GM21367 (cell line): ENCODE measurements at regions not wholly inside any gene's neighbourhood (a gene's known extent, or its start where the extent isn't known, plus 50 kb on each side); places are given as distances from the start of the nearest gene placed in this dataset.
"Not testable (repeated sequence)": the region's sequence is repeated elsewhere in the genome, so short reads cannot be mapped to it uniquely, and the experiment has no call there.

Experiments
- ATAC-seq: cut with Tn5 transposase; IDR thresholded peaks from one replicate; pipeline ENCODE4 v1.9.1; 2021; ENCODE audit not compliant: unreplicated experiment

DNA sequence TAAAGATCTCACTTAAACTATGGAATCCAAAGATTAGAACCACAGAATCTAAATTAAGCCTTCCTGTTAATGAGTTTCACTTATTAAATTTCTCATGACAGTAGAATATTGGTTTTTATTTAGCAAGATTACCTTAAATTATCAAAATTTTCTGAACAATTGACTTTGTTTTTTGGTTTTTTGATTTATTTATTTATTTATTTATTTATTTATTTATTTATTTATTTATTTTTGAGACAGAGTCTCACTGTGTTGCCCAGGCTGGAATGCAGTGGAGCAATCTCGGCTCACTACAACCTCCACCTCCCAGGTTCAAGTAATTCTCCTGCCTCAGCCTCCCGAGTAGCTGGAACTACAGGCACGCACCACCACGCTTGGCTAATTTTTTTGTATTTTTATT is 538.6 kb downstream of the AMY1C start:
- not testable (repeated sequence) for ATAC-seq

DNA sequence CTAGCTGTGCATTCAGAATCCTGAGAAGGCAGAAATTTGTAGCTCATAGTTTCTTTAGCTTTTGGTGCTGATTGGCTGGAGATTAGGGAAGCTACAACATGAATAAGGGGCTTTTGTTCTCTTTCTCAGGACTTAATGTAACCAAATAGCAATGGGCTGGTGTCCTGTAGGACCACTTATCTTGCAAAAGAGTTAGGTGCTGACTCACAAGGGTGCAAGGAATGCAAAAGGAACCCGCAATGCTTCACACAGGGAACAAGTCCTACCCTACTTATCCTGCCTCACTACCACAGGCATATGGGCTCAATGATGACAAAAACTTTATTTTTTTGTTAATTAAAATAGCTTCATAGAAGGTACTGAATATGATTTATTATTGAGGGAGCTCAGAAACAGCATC is 541.5 kb downstream of the AMY1C start:
- no peak for ATAC-seq

DNA sequence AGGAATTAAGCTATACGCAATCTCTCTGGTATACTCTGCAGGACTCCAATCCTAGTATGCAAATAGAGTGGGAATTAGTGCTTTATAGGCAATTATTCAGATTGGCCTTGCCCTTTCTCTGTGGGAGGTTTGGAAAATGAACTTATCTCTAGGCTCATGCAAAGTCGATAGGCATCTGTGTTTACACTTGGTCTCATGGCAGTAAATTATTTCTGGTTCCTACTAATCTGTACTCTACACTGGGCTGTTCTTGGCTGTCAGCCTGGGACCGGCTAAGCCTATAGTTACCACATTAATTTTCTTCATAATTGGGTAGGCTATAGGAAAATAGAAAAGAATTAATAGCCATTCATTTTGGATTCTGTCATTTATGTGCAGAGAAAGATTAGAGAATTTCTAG is 544.6 kb downstream of the AMY1C start:
- ATAC-seq: no peak

DNA sequence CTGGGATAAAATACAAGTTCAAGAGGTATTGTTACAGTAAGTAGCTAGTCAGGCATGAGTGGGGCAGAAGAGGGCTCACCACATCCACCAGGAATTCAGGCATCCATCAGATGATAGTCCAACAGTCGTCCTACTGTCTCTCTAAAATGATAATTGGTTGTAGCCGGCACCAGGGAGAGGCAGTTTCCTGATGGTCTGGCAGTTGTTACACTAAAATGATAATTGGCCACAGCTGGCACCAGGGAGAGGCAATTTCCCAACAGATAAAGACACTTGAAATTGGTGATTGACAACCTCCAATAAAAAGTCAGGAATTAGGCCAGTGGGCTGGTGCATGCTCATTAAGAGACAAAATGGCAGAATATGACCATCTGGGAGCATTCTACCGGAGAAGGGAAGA is 545.8 kb downstream of the AMY1C start:
- ATAC-seq: no peak

DNA sequence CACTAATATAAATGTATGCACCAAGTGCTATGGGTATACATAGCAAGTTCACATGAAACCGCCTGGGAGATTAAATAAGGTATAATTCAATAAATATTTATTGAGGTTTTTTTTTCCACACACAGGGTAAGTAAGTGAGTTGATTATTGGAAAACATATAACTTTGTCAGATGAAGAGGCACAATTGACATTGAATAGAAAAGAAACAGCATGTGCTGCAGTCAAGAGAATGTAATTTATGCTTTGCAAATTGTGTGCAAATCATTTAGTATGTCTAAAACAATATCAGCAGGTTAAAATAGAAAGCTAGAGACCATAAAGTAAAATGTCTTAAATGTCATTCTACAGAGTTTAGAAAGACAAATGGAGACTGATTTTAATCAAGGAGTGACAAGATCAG is 560.0 kb downstream of the AMY1C start:
- ATAC-seq: no peak

DNA sequence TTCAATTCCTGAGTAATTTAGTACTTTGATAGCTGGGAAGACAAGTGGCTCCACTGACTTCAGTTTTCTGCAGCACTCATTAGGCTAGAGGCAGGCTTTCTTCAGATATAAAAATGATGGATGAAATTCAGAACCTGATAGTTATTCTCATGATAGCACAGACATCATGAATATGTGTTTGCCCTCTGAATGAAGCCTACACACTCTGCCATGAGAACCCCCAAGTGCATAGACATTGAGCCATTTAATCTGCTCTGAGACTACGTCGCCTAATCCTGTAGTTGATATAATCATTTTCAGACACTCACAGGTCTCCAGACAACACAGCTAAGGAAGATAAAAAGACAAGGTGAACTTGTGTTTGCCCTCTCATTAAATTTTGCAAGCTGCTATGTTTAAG is 566.1 kb downstream of the AMY1C start:
- no peak for ATAC-seq

DNA sequence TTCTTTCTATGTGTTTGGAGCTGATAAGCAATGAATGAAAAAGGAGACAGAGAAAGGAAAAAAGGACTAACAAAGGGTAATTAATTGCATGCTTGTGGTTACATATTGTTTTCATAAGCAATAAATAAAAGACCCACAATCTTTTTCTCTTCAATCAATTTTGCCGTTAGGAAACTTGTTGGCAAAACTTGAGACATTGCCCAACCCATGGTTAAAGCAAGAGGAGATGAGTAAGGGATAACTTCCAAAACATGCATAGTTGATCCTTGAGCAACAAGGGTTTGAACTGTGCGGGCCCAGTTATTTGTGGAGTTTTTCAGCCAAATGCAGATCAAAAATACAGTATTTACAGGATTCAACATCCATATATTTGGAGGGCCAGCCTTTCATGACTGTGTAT is 572.4 kb downstream of the AMY1C start:
- no peak for ATAC-seq

DNA sequence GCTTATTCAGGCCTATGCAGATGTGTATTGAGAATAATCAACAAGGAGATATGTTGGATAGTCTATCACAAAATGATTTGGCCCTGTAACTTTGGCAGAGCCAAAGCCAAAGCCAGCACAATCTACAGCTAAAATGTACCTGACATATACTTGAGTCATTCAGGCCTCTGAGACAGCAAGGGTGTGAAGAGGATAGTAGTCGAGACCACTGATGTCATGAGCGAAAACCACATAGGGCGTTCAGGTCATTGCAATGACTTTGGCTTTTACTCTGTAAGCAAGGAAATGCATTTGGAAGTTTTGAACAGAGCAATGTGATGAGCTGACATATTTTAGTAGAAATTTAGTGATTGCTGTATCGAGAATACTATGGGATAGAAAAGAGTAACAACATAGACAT is 579.6 kb downstream of the AMY1C start:
- no peak for ATAC-seq

DNA sequence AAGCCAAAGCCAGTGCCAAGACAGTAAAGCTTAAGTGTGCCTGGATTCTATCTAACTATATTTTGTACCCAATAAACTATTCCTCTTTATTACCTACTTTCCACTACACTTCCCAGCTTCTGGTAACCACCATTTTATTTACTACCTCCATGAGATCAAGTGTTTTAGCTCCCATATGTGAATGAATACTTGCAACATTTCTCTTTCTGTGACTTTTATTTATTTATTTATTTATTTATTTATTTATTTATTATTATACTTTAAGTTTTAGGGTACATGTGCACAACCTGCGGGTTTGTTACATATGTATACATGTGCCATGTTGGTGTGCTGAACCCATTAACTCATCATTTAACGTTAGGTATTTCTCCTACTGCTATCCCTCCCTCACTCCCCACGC is 582.1 kb downstream of the AMY1C start:
- ATAC-seq: no peak

DNA sequence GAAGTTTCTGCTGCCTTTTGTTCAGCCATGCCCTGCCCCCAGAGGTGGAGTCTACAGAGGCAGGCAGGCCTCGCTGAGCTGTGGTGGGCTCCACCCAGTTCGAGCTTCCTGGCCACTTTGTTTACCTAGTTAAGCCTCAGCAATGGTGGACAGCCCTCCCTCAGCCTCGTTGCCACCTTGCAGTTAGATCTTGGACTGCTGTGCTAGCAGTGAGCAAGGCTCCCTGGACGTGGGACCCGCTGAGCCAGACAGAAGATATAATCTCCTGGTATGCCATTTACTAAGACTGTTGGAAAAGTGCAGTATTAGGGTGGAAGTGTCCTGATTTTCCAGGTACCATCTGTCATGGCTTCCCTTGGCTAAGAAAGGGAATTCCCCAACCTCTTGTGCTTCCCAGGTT is 588.2 kb downstream of the AMY1C start:
- not testable (repeated sequence) for ATAC-seq

DNA sequence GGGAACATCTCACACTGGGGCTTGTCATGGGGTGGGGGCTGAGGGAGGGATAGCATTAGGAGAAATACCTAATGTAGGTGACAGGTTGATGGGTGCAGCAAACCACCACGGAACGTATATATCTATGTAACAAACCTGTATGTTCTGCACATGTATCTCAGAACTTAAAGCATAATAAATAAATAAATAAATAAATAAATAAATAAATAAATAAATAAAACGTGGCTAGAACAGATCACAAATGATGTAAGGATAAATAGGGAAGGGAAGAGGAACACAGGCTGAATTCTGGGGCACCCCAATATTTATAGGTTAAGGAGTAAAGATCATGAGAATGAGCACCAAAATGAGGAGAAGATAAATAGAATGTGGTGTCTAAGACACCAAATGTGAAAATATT is 592.2 kb downstream of the AMY1C start:
- no peak for ATAC-seq

DNA sequence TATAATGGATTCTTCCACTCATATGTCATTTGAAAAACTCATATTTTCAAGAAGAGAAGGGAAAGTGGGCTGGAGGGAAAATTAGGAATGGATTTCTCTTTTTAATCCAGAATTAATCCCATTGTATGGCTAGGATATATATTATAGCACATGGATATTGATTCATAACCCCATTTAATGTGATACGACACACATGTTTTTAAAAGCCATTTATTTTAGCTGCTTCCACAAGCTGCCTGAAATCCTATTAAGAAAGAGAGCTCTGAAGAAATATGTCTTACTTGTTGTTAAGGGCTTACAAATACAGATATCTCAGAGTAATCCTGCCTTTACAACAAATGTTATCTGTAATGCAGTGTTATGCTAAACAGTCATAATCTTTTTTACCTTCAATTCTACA is 598.6 kb downstream of the AMY1C start:
- ATAC-seq: no peak

DNA sequence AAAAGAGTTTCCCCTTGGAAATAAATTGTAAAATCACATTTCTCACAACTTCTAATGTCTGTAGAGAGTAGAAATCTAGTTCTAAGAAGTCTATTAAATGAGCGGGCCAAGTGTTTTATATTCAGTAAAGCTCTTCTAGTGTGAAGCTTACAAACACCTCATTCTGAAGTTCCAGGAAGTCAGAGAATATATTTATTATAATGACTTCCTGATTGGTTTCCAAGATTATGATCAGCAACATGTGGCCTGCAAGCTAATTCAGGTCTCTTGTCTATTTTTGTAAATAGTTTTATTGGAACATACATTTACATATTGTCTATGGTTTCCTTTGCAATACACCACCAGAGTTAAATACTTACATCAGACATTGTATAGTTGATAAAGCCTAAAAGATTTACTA is 603.9 kb downstream of the AMY1C start:
- ATAC-seq: no peak

DNA sequence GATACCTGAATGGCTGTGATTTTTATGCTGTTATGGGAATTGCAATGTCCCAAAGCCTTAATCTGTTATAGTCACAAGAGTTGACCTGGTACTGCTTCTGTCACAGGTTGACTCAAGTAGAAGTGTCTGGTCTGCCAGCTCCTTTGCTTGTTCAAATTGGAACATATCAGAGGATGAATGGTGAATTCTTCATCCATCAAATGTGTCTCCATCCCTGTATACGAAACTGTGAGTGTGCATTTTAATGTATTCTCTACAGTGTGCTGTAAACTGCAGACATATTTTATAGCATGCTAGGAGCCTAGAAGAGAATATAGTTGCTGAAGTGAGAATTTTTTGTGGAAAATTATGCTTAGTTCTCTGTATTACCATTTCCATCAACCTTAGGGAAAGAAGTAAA is 608.4 kb downstream of the AMY1C start:
- ATAC-seq: no peak

DNA sequence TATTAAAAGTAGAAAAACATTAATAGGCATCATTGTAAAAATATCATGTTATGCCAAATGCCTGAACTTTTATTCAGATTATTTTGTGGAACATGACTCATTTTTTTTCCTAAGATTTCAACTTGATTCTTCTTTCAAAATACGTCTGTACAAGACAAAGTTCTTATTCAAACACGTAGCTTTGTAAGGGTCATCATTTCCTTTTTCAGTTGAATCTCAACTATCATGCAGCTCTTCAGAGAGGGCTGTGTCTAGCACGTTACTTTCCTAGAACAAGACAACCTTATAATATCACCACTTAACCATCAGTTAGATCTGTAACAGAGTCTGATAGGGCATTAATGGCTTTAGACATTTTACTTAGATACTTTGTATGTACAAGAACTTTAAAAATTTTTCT is 608.9 kb downstream of the AMY1C start:
- ATAC-seq: no peak

DNA sequence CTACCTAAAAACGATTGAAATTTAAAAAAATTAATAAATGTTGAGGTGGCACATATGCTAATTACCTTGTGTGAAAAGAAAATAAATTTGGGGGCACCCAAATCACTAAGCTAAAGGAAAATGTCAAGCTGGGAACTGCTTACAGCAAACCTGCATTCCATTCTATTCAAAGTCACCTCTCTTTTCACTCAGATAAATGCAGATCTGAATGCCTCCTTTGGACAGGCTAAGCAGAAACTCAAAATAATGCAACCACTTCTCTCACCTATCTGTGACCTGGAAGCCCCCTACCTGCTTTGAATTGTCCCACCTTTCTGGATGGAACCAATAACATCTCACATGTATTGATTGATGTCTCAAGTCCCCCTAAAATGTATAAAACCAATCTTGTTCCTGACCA is 628.7 kb downstream of the AMY1C start:
- no peak for ATAC-seq

DNA sequence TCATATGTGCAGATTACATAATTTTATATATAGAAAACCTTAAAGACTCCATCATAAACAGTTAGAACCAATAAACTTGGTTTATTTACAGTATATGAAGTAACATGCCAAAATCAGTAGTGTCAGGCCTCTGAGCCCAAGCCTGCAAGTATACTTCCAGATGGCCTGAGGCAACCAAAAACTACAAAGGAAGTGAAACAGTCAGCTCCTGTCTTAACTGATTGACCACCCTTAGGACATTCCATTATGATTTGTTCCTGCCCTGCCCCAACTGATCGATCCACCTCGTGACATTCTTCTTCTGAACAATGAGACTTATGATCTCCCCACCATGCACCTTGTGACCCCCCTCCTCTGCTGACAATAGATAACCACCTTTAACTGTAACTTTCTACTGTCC is 630.3 kb downstream of the AMY1C start:
- no peak for ATAC-seq

DNA sequence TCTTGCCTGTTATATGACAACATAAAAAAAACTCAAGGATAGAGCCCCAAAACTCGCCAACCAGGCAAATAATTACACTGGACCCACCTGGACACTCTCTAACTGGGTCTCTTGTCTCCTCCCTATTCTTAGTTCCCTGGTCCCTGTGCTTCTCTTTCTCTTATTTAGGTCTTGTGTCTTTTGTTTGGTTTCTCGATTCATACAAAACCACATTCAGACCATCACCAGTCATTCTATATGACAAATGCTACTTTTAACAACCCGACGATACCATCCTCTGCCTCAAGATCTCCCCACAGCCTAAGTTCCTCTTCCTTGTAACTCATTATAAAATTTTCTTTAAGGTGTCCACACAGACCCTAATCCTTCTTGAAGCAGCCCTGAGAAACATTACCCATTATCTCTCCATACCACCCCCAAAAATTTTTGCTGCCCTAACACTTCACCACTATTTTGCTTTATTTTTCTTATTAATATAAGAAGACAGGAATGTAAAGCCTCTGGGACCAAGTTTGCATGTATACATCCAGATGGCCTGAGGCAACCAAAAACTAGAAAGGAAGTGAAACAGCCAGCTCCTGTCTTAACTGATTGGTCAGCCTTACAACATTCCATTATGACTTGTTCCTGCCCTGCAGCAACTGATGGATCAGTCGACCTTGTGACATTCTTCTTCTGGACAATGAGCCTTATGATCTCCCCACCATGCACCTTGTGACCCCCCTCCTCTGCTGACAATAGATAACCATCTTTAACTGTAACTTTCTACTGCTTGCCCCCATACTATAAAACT is 638.2 kb downstream of the AMY1C start:
- ATAC-seq: no peak

DNA sequence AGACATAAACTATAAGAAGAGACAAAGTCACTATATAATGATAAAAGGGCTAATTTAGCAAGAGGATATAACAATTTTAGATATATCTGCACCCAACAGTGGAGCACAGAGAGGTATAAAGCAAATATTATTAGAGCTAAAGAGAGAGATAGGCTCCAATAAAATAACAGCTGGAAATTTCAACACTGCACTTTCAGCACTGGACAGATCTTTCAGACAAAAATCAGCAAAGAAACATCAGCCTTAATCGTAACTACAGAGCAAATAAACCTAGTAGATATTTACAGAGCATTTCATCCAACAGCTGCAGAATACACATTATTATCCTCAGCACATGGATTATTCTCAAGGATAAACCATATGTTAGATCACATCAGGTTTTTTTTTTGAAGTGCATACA is 642.9 kb downstream of the AMY1C start:
- ATAC-seq: no peak

DNA sequence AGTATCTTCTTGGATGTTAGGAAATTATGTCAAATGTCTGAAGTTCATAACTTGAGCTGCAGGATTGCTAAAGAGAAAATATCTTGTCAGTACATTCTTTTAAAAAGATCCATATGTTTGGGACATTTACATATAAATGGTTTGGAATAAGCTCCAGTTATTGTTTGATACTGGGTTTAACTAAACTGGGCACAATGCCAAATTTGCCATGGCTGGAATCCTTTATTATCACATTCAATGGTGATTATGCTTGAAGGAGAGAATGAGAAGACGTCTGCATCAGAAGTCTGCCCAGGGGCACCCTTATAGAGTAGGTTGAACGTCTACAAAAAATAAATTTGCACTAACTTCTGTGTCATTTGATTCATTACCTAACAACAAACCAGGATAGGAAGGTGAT is 652.5 kb downstream of the AMY1C start:
- no peak for ATAC-seq

DNA sequence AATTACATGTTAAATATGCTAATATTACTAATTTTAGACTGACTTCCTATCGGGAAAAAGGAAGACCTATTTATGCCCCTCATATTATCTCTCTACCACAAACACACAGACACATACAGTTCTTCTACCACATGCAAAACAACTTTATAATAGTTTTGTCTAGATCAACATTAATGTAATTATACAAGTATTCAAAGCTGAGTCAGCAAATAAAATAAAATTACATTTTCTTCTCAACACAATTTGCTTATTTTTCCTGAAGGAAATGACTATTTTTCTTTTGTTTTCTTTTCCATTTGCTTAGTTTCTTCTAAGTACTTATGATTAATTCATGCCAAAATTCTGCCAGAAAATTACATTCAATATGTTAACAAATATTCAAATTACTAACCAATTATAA is 654.2 kb downstream of the AMY1C start:
- no peak for ATAC-seq

DNA sequence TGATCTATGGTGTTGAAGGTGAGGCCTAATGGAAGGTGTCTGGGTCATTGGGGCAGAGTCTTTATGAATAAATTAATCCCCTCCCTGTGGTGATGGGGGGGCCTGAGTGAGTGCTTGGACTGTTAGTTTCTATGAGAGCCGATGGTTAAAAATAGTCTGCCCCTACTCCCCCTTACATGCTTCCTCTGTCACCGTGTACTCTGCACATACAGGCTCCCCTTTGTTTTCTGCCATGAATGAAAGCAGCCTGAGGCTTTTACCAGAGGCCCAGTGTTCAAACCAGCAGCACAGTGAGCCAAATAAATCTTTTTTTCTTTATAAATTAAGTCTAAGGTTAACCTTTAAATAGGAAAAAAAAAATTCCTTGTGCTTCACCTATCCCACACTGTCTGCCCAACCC is 657.0 kb downstream of the AMY1C start:
- no peak for ATAC-seq

DNA sequence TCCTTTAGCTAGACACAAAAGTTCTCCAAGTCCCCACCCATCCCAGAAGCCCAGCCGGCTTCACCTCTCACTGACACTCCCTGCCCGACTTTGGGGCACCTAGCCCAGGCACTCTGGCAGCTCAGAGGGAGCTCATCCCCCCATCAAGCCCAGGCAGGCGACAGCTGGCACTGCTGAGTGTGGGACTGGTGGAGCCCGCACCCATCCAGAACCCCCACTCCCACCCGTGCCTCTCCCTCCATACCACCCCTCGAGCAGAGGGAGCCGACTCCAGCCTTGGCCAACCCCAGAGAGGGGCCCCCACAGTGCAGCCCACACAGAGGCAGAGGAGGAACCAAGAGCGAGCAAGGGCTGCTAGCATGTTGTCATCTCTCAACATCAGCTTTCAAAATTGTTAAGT is 658.6 kb downstream of the AMY1C start:
- no peak for ATAC-seq
